Endothelial cell of umbilical vein (primary cell): ENCODE measurements at regions not wholly inside any gene's neighbourhood (a gene's known extent, or its start where the extent isn't known, plus 50 kb on each side); places are given as distances from the start of the nearest gene placed in this dataset.

Experiments used
- CTCF ChIP-seq, 2 donors: IDR thresholded peaks; 1 replicate in 1 of 2; 2 replicates in 1 of 2; pipeline ENCODE4 v1.5.1; 2011; ENCODE audit warnings: low read length in 2 of 2, mild to moderate bottlenecking in 2 of 2, moderate library complexity in 2 of 2, control low read depth in 1 of 2, inconsistent platforms in 1 of 2, low read depth in 1 of 2; ENCODE audit not compliant: insufficient read depth in 1 of 2; ENCODE audit errors: extremely low read depth in 1 of 2
- EZH2 ChIP-seq: IDR thresholded peaks from 2 replicates; pipeline ENCODE4 v1.6.1; 2012; ENCODE audit warnings: borderline replicate concordance, low read depth, mild to moderate bottlenecking, moderate library complexity, low read length, inconsistent platforms; ENCODE audit not compliant: severe bottlenecking
- FOS ChIP-seq: IDR thresholded peaks from 2 replicates; pipeline ENCODE4 v1.6.1; 2011; ENCODE audit warnings: mild to moderate bottlenecking, low read length, moderate library complexity, borderline replicate concordance; ENCODE audit not compliant: insufficient read depth
- GATA2 ChIP-seq: IDR thresholded peaks from 2 replicates; pipeline ENCODE4 v1.7.0; 2011; ENCODE audit warnings: low read depth, mild to moderate bottlenecking, moderate library complexity, mixed read lengths, low read length; ENCODE audit not compliant: insufficient read length, insufficient read depth
- JUN ChIP-seq: IDR thresholded peaks from 2 replicates; pipeline ENCODE4 v1.6.1; 2011; ENCODE audit warnings: borderline replicate concordance, low read depth; ENCODE audit not compliant: insufficient read length, insufficient read depth
- MAX ChIP-seq: IDR thresholded peaks from 2 replicates; pipeline ENCODE4 v1.6.1; 2011; ENCODE audit not compliant: insufficient read depth, insufficient read length
- MYC ChIP-seq: IDR thresholded peaks from one replicate; pipeline ENCODE4 v1.6.1; 2011; ENCODE audit warnings: mild to moderate bottlenecking, low read depth, low read length
- POLR2A ChIP-seq: IDR thresholded peaks from 2 replicates; pipeline ENCODE4 v1.6.1; 2012; ENCODE audit warnings: low read depth, mild to moderate bottlenecking, control low read depth, low read length
- POLR2AphosphoS5 ChIP-seq: IDR thresholded peaks from 2 replicates; pipeline ENCODE4 v1.6.1; 2012; ENCODE audit warnings: low read depth, mild to moderate bottlenecking, control low read depth, low read length, moderate library complexity; ENCODE audit not compliant: insufficient read depth

DNA sequence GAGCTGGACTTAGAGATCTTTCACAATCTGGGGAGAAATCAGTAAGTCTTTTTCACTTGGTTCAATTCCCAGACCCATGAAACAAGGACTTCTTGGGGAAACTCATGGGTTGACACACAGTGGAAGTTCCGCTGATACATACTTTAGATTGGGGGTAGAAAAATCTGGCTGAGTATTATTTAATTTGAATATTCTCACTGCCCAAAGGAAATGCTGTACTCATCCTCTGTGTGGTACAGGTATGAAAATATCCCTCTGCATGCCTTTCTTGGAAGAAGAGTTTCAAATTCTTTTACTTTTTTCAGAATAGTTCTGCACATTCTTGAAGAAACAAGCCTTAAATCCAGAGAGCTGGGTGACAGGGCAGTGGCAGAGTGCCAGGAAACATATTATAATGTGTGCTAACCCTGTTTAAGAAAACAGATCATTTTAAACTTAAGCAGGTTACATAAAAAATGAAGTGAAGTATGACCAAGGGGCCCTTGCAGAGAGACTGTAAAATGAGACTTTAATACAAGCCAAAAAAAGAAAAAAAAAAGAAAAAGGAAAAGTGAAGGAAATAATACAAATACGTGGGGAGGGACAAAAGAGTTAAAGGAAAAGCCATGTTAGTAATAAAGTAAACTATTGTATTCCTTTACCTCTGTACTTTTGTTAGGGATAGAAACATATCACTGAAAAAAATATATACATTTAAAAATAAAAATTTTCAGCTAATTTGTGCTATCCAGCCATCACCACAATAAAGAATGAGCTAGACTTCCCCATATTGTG lies 173.4 kb upstream of the NR3C1 start:
- no peak for TF ChIP-seq CTCF (IDR thresholded peaks at IDR 0.05; ENCODE audit: extremely low read depth in 1 of 2, insufficient read depth in 1 of 2, low read depth in 1 of 2, low read length in 2 of 2)
- TF ChIP-seq EZH2, result no peak
- no peak for TF ChIP-seq POLR2A
- no peak for TF ChIP-seq GATA2
- TF ChIP-seq POLR2AphosphoS5, result no peak
- no peak for TF ChIP-seq MYC
- no peak for TF ChIP-seq MAX
- TF ChIP-seq JUN, result no peak
- no peak for TF ChIP-seq FOS
